DND-41 (cell line): ENCODE measurements at regions not wholly inside any gene's neighbourhood (a gene's known extent, or its start where the extent isn't known, plus 50 kb on each side); places are given as distances from the start of the nearest gene placed in this dataset.

Source experiments
- ATAC-seq: fragments of 200-7000 bp; cut with Tn5 transposase; 3 replicates; pipeline ENCODE4 v1.9.1; 2021; ENCODE audit warnings: low read depth; ENCODE audit not compliant: insufficient read depth
- DNase-seq: peaks from one replicate; pipeline ENCODE4 v3.0.0-alpha.2; 2020
- H2AFZ ChIP-seq: 2 replicates; pipeline ENCODE4 v1.6.0; 2012; ENCODE audit warnings: low read depth, low read length
- H3K27ac ChIP-seq: 2 replicates; pipeline ENCODE4 v1.5.1; 2012; ENCODE audit warnings: low read length, inconsistent platforms
- H3K27me3 ChIP-seq: fragments of 200-600 bp; sonication (generic); 2 replicates; pipeline ENCODE4 v1.6.0; 2012; ENCODE audit warnings: low read length, mild to moderate bottlenecking, inconsistent platforms; ENCODE audit not compliant: insufficient read depth, poor library complexity
- H3K36me3 ChIP-seq: 2 replicates; pipeline ENCODE4 v1.5.1; 2012; ENCODE audit warnings: low read length, inconsistent platforms; ENCODE audit not compliant: insufficient read depth
- H3K4me1 ChIP-seq: 2 replicates; pipeline ENCODE4 v1.5.1; 2012; ENCODE audit warnings: mild to moderate bottlenecking, low read length; ENCODE audit not compliant: insufficient read depth
- H3K4me2 ChIP-seq: 2 replicates; pipeline ENCODE4 v1.6.0; 2012; ENCODE audit warnings: mild to moderate bottlenecking, moderate library complexity, low read length, inconsistent platforms; ENCODE audit not compliant: insufficient read depth
- H3K4me3 ChIP-seq, 2 experiments: fragments of 200-600 bp in 1 of 2; shearing (Covaris generic) in 1 of 2; 2 replicates each; pipeline ENCODE4 v1.5.1; 2012 to 2016; ENCODE audit warnings: inconsistent platforms in 2 of 2, low read length in 2 of 2, mild to moderate bottlenecking in 2 of 2, low read depth in 1 of 2, moderate library complexity in 1 of 2
- H3K79me2 ChIP-seq: 2 replicates; pipeline ENCODE4 v1.6.0; 2012; ENCODE audit warnings: low read length, inconsistent platforms; ENCODE audit not compliant: insufficient read depth
- H3K9ac ChIP-seq: 2 replicates; pipeline ENCODE4 v1.6.0; 2012; ENCODE audit warnings: low read depth, mild to moderate bottlenecking, inconsistent platforms, low read length, moderate library complexity
- H3K9me3 ChIP-seq: 2 replicates; pipeline ENCODE4 v1.5.1; 2012; ENCODE audit warnings: low read length, moderate library complexity, mild to moderate bottlenecking, inconsistent platforms; ENCODE audit not compliant: insufficient read depth, severe bottlenecking
- H4K20me1 ChIP-seq: 2 replicates; pipeline ENCODE4 v1.6.0; 2012; ENCODE audit warnings: low read length; ENCODE audit not compliant: insufficient read depth
- CTCF ChIP-seq: IDR thresholded peaks from 2 replicates; pipeline ENCODE4 v1.5.1; 2012; ENCODE audit warnings: borderline replicate concordance, low read length, moderate library complexity, mild to moderate bottlenecking; ENCODE audit not compliant: poor library complexity, severe bottlenecking; ENCODE audit errors: extremely low read depth
- EZH2 ChIP-seq: IDR thresholded peaks from 3 replicates; pipeline ENCODE4 v1.6.1; 2012; ENCODE audit warnings: borderline replicate concordance, low read depth, mild to moderate bottlenecking, moderate library complexity, low read length, inconsistent platforms; ENCODE audit not compliant: severe bottlenecking

- H4K20me1 ChIP-seq = no peaks in the 10 kb centered on the region
- no peak for TF ChIP-seq EZH2
- no peak for TF ChIP-seq CTCF
- no peak for DNase-seq
Observed at GRCh38 chr6:85136310-85136709, 313.6 kb upstream of the NT5E start.

GRCh38 chr6:85135376-85136094 lies 314.3 kb upstream of the NT5E start:
- ATAC-seq (no peak), DNase-seq (no peak)
- Histone ChIP-seq H4K20me1 (no peaks in the 10 kb centered on the region), H3K4me2 (no peak overlapping the region), H3K4me3 (no peak overlapping the region), H3K27ac (no peak overlapping the region), H3K4me1 (no peaks in the 10 kb centered on the region), H3K79me2 (no peaks in the 10 kb centered on the region), H3K9me3 (no peaks in the 10 kb centered on the region), H3K9ac (no peak overlapping the region), H3K36me3 (no peaks in the 10 kb centered on the region), H2AFZ (no peak overlapping the region), H3K27me3 (no peaks in the 10 kb centered on the region)
- TF ChIP-seq EZH2 (no peak), CTCF (no peak)

More at GRCh38 chr6:85136310-85136709, 313.6 kb upstream of the NT5E start:
- Histone ChIP-seq H2AFZ (no peak overlapping the region), H3K4me2 (no peak overlapping the region), H3K27ac (no peak overlapping the region), H3K4me1 (no peaks in the 10 kb centered on the region), H3K9me3 (no peaks in the 10 kb centered on the region), H3K79me2 (no peaks in the 10 kb centered on the region), H3K9ac (no peak overlapping the region), H3K27me3 (no peaks in the 10 kb centered on the region), H3K36me3 (no peaks in the 10 kb centered on the region), H3K4me3 (no peak overlapping the region)
- ATAC-seq = no peak

- Histone ChIP-seq H3K4me3 (no peak overlapping the region), H2AFZ (no peak overlapping the region)
Observed at GRCh38 chr6:85134172-85134571, 315.7 kb upstream of the NT5E start.

More at GRCh38 chr6:85134172-85134571, 315.7 kb upstream of the NT5E start:
- Histone ChIP-seq H3K4me2 (no peak overlapping the region), H4K20me1 (no peaks in the 10 kb centered on the region), H3K9ac (no peak overlapping the region), H3K79me2 (no peaks in the 10 kb centered on the region), H3K9me3 (no peaks in the 10 kb centered on the region), H3K27me3 (no peaks in the 10 kb centered on the region), H3K27ac (no peak overlapping the region), H3K36me3 (no peaks in the 10 kb centered on the region), H3K4me1 (no peaks in the 10 kb centered on the region)
- no peak for DNase-seq
- ATAC-seq = no peak
- TF ChIP-seq CTCF (no peak), EZH2 (no peak)
